Hematopoietic multipotent progenitor cell treated with erythropoietin and hydrocortisone succinate and interleukin-3 and kit ligand, for 17 days (in vitro differentiated cells): ENCODE measurements at regions not wholly inside any gene's neighbourhood (a gene's known extent, or its start where the extent isn't known, plus 50 kb on each side); places are given as distances from the start of the nearest gene placed in this dataset.

Experiments used
- DNase-seq: peaks from one replicate; pipeline ENCODE4 v3.0.0-alpha.2; 2015; ENCODE audit warnings: low spot score

- DNase-seq = no peak
These were observed 138.5 kb upstream of the QRFPR start for GRCh38 chr4:121519236-121519838.

- no peak for DNase-seq
These were observed 136.4 kb upstream of the QRFPR start for GRCh38 chr4:121517241-121517640.

- DNase-seq = no peak
These were observed 133.6 kb upstream of the QRFPR start for GRCh38 chr4:121514443-121514842.

GRCh38 chr4:121510341-121510874, 129.6 kb upstream of the QRFPR start:
- no peak for DNase-seq

- no peak for DNase-seq
These were observed 104.5 kb upstream of the QRFPR start for GRCh38 chr4:121485190-121485804.

GRCh38 chr4:121484633-121485032, 103.8 kb upstream of the QRFPR start:
- DNase-seq = no peak

GRCh38 chr4:121479808-121480207, 99.0 kb upstream of the QRFPR start:
- DNase-seq = no peak

GRCh38 chr4:121477480-121477879, 96.7 kb upstream of the QRFPR start:
- DNase-seq = no peak

- no peak for DNase-seq
These were observed 96.3 kb upstream of the QRFPR start for GRCh38 chr4:121477079-121477478.

GRCh38 chr4:121472937-121473721, 92.3 kb upstream of the QRFPR start:
- no peak for DNase-seq

- no peak for DNase-seq
These were observed 84.0 kb upstream of the QRFPR start for GRCh38 chr4:121464854-121465253.

- DNase-seq = peak; percentile 5
These were observed 81.9 kb upstream of the QRFPR start for GRCh38 chr4:121462660-121463261.

- DNase-seq = no peak
These were observed 78.2 kb upstream of the QRFPR start for GRCh38 chr4:121459026-121459425.

GRCh38 chr4:121457278-121457875, 76.6 kb upstream of the QRFPR start:
- no peak for DNase-seq

GRCh38 chr4:121455285-121455684, 74.5 kb upstream of the QRFPR start:
- no peak for DNase-seq

- no peak for DNase-seq
These were observed 73.6 kb upstream of the QRFPR start for GRCh38 chr4:121454251-121454979.

- DNase-seq = no peak
These were observed 70.5 kb upstream of the QRFPR start for GRCh38 chr4:121451310-121451709.

GRCh38 chr4:121449416-121449815, 68.6 kb upstream of the QRFPR start:
- no peak for DNase-seq

- no peak for DNase-seq
These were observed 67.4 kb upstream of the QRFPR start for GRCh38 chr4:121448231-121448630.

GRCh38 chr4:121439669-121440068, 58.9 kb upstream of the QRFPR start:
- no peak for DNase-seq
